ENCODE measurements at regions not wholly inside any gene's neighbourhood (a gene's known extent, or its start where the extent isn't known, plus 50 kb on each side); places are given as distances from the start of the nearest gene placed in this dataset.

- TF ChIP-seq CTCF (IDR thresholded peaks at IDR 0.05) (no peak), POLR2A (IDR thresholded peaks at IDR 0.05) (no peak)
These were observed 210.7 kb upstream of the DPH6 start for GRCh38 chr15:35756623-35757022.

Data from vagina (tissue), 2 donors.